ENCODE measurements at regions not wholly inside any gene's neighbourhood (a gene's known extent, or its start where the extent isn't known, plus 50 kb on each side); places are given as distances from the start of the nearest gene placed in this dataset.

GRCh38 chr4:149029056-149029651 is 586.9 kb upstream of the NR3C2 start:
- Histone ChIP-seq H3K27ac (ENCODE audit: low read depth, low read length) (no peak overlapping the region), H3K4me3 (ENCODE audit: low read length) (no peak overlapping the region), H3K9me3 (ENCODE audit: control insufficient read depth, insufficient read depth, low read length) (no peaks in the 10 kb centered on the region), H3K36me3 (ENCODE audit: control insufficient read depth, low read length) (no peaks in the 10 kb centered on the region), H3K4me2 (ENCODE audit: low read length) (no peak overlapping the region), H3K27me3 (ENCODE audit: control insufficient read depth, low read length) (no peaks in the 10 kb centered on the region), H3K9me2 (replicated peaks; ENCODE audit: control insufficient read depth, low read length) (no peaks in the 10 kb centered on the region), H3F3A (ENCODE audit: control insufficient read depth, insufficient read depth) (no peaks in the 10 kb centered on the region), H3K79me2 (ENCODE audit: control insufficient read depth, low read length) (no peaks in the 10 kb centered on the region), H4K20me1 (ENCODE audit: control insufficient read depth, insufficient read depth, low read depth, low read length) (no peaks in the 10 kb centered on the region), H3K4me1 (ENCODE audit: control insufficient read depth, low read length) (peaks cover 11% of the 10 kb centered on the region)
- no peak for TF ChIP-seq EZH2phosphoT487 (IDR thresholded peaks at IDR 0.05; ENCODE audit: borderline replicate concordance, low read length)
- no peak for TF ChIP-seq CTCF (IDR thresholded peaks at IDR 0.05; ENCODE audit: low read depth, low read length, poor library complexity, severe bottlenecking)

- no peak overlapping the region for H3K27ac ChIP-seq (ENCODE audit: low read depth, low read length)
- H3K4me3 ChIP-seq (ENCODE audit: low read length) = no peak overlapping the region
- H3K36me3 ChIP-seq (ENCODE audit: control insufficient read depth, low read length) = no peaks in the 10 kb centered on the region
- no peak for TF ChIP-seq CTCF (IDR thresholded peaks at IDR 0.05; ENCODE audit: low read depth, low read length, poor library complexity, severe bottlenecking)
- TF ChIP-seq EZH2phosphoT487 (IDR thresholded peaks at IDR 0.05; ENCODE audit: borderline replicate concordance, low read length) = no peak
- H3K27me3 ChIP-seq (ENCODE audit: control insufficient read depth, low read length) = no peaks in the 10 kb centered on the region
- peaks cover 11% of the 10 kb centered on the region for H3K4me1 ChIP-seq (ENCODE audit: control insufficient read depth, low read length)
- H3K9me3 ChIP-seq (ENCODE audit: control insufficient read depth, insufficient read depth, low read length) = no peaks in the 10 kb centered on the region
- no peak overlapping the region; the same call in 1 of the 2 replicates for H3K4me2 ChIP-seq (ENCODE audit: low read length)
- no peaks in the 10 kb centered on the region for H3K79me2 ChIP-seq (ENCODE audit: control insufficient read depth, low read length)
- no peaks in the 10 kb centered on the region for H4K20me1 ChIP-seq (ENCODE audit: control insufficient read depth, insufficient read depth, low read depth, low read length)
- H3K9me2 ChIP-seq (replicated peaks; ENCODE audit: control insufficient read depth, low read length) = no peaks in the 10 kb centered on the region
- H3F3A ChIP-seq (ENCODE audit: control insufficient read depth, insufficient read depth) = no peaks in the 10 kb centered on the region
Measured at GRCh38 chr4:149026696-149027095, 584.5 kb upstream of the NR3C2 start.

- H3K27ac ChIP-seq (ENCODE audit: low read depth, low read length) = no peak overlapping the region
- H3F3A ChIP-seq (ENCODE audit: control insufficient read depth, insufficient read depth) = no peaks in the 10 kb centered on the region
- no peaks in the 10 kb centered on the region for H3K9me3 ChIP-seq (ENCODE audit: control insufficient read depth, insufficient read depth, low read length)
- no peaks in the 10 kb centered on the region for H3K27me3 ChIP-seq (ENCODE audit: control insufficient read depth, low read length)
- H3K4me1 ChIP-seq (ENCODE audit: control insufficient read depth, low read length) = no peaks in the 10 kb centered on the region
- no peak for TF ChIP-seq EZH2phosphoT487 (IDR thresholded peaks at IDR 0.05; ENCODE audit: borderline replicate concordance, low read length)
- TF ChIP-seq CTCF (IDR thresholded peaks at IDR 0.05; ENCODE audit: low read depth, low read length, poor library complexity, severe bottlenecking) = no peak
- no peak overlapping the region for H3K4me2 ChIP-seq (ENCODE audit: low read length)
- H3K79me2 ChIP-seq (ENCODE audit: control insufficient read depth, low read length) = no peaks in the 10 kb centered on the region
- H3K4me3 ChIP-seq (ENCODE audit: low read length) = no peak overlapping the region
- H4K20me1 ChIP-seq (ENCODE audit: control insufficient read depth, insufficient read depth, low read depth, low read length) = no peaks in the 10 kb centered on the region
- H3K36me3 ChIP-seq (ENCODE audit: control insufficient read depth, low read length) = no peaks in the 10 kb centered on the region
- H3K9me2 ChIP-seq (replicated peaks; ENCODE audit: control insufficient read depth, low read length) = no peaks in the 10 kb centered on the region
Measured at GRCh38 chr4:149017002-149017734, 575.0 kb upstream of the NR3C2 start.
